GM12878 (cell line): ENCODE measurements at regions not wholly inside any gene's neighbourhood (a gene's known extent, or its start where the extent isn't known, plus 50 kb on each side); places are given as distances from the start of the nearest gene placed in this dataset.

Experiments
- ATAC-seq: fragments of 200-7000 bp; cut with Tn5 transposase; 3 replicates; pipeline ENCODE4 v1.9.1; 2020; ENCODE audit warnings: mild to moderate bottlenecking, moderate library complexity
- BruUV-seq: library from RNA; stranded (reverse); fragments of 400-500 nt; replicated peaks from 2 replicates; lab custom pipeline; 2021; lab: Mats Ljungman, UMichigan
- CTCF ChIA-PET: fragments of 300-600 bp; sonication (Branson Sonifier 250); formaldehyde crosslinking; extraction: SDS; loops from one replicate; lab custom pipeline; 2021; ENCODE audit warnings: inconsistent platforms; lab: Yijun Ruan, JAX
- POLR2A ChIA-PET: fragments of 350-600 bp; formaldehyde crosslinking; extraction: SDS; loops from one replicate; lab custom pipeline; 2021; ENCODE audit warnings: inconsistent platforms; lab: Charles Lee
- RAD21 ChIA-PET: fragments of 300-600 bp; sonication (Branson Sonifier 250); formaldehyde crosslinking; loops from one replicate; lab custom pipeline; 2023; ENCODE audit warnings: antibody characterized with exemption; ENCODE audit not compliant: unreplicated experiment; lab: Charles Lee
- SMC1A ChIA-PET: fragments of 300-600 bp; sonication (Branson Sonifier 250); formaldehyde crosslinking; loops from one replicate; lab custom pipeline; 2023; ENCODE audit not compliant: unreplicated experiment, uncharacterized antibody; lab: Charles Lee
- DNase-seq: peaks from one replicate; pipeline ENCODE4 v3.0.0-alpha.2; 2011; ENCODE audit warnings: low read depth, low spot score
- FAIRE-seq: peaks from 3 replicates; lab custom pipeline; 2011; peaks lifted over from hg19 to GRCh38; lab: Jason Lieb, UNC
- H2AFZ ChIP-seq: 2 replicates; pipeline ENCODE4 v1.6.0; 2011; ENCODE audit warnings: low read depth, low read length, control low read depth; ENCODE audit not compliant: control insufficient read depth
- H3K27ac ChIP-seq: 2 replicates; pipeline ENCODE4 v1.5.1; 2011; ENCODE audit warnings: control low read depth; ENCODE audit not compliant: control insufficient read depth, insufficient read depth
- H3K27me3 ChIP-seq, 2 experiments: replicated peaks in 1 of 2; 2 replicates each; pipeline versions ENCODE4 v1.6.0 to v1.6.1; 2011; ENCODE audit warnings: low read length in 1 of 2; ENCODE audit not compliant: control insufficient read depth in 2 of 2, insufficient read depth in 2 of 2
- H3K36me3 ChIP-seq, 2 experiments: 2 replicates each; pipeline ENCODE4 v1.5.1; 2011; ENCODE audit warnings: low read length in 1 of 2; ENCODE audit not compliant: control insufficient read depth in 2 of 2, insufficient read depth in 2 of 2
- H3K4me1 ChIP-seq: 2 replicates; pipeline ENCODE4 v1.6.1; 2011; ENCODE audit warnings: mild to moderate bottlenecking, low read length, moderate library complexity, mixed read lengths; ENCODE audit not compliant: control insufficient read depth, insufficient read depth
- H3K4me2 ChIP-seq: 2 replicates; pipeline ENCODE4 v1.6.0; 2011; ENCODE audit warnings: control low read depth; ENCODE audit not compliant: control insufficient read depth, insufficient read depth
- H3K4me3 ChIP-seq: fragments of 200-600 bp; sonication (generic); 2 replicates; pipeline ENCODE4 v1.5.1; 2016
- H3K79me2 ChIP-seq: 2 replicates; pipeline ENCODE4 v1.6.0; 2011; ENCODE audit warnings: low read length; ENCODE audit not compliant: control insufficient read depth, insufficient read depth
- H3K9ac ChIP-seq: 2 replicates; pipeline ENCODE4 v1.8.0; 2011; ENCODE audit warnings: low read length, control low read depth, mixed read lengths; ENCODE audit not compliant: control insufficient read depth, insufficient read depth
- H3K9me3 ChIP-seq: replicated peaks from 3 replicates; pipeline ENCODE4 v1.5.1; 2011; ENCODE audit warnings: mild to moderate bottlenecking, low read length; ENCODE audit not compliant: control insufficient read depth, insufficient read depth
- H4K20me1 ChIP-seq: 2 replicates; pipeline ENCODE4 v1.6.0; 2011; ENCODE audit not compliant: control insufficient read depth, insufficient read depth
- ASH2L ChIP-seq: fragments of 300-600, 200-600 bp; sonication (generic); IDR thresholded peaks from 2 replicates; pipeline ENCODE4 v1.6.1; 2017; ENCODE audit warnings: low read depth, mild to moderate bottlenecking, borderline replicate concordance
- BRCA1 ChIP-seq: IDR thresholded peaks from 2 replicates; pipeline ENCODE4 v1.6.1; 2011; ENCODE audit warnings: low read depth, low read length, improper control_type of control experiment
- CBFB ChIP-seq: IDR thresholded peaks from 2 replicates; pipeline ENCODE4 v1.6.1; 2016; ENCODE audit warnings: antibody characterized with exemption, low read depth
- CBX3 ChIP-seq: fragments of 200-600 bp; sonication (generic); IDR thresholded peaks from 2 replicates; pipeline ENCODE4 v1.6.1; 2016; ENCODE audit warnings: low read depth, borderline replicate concordance
- DPF2 ChIP-seq: fragments of 450-650 bp; IDR thresholded peaks from 2 replicates; pipeline ENCODE4 v1.6.1; 2017; ENCODE audit warnings: mild to moderate bottlenecking
- IKZF2 ChIP-seq, 2 experiments: fragments of 450-650 bp; IDR thresholded peaks; 2 replicates each; pipeline ENCODE4 v1.6.1; 2017; ENCODE audit warnings: mild to moderate bottlenecking in 2 of 2, moderate library complexity in 2 of 2
- JUND ChIP-seq: IDR thresholded peaks from 2 replicates; pipeline ENCODE4 v1.6.1; 2012; ENCODE audit warnings: low read depth, mild to moderate bottlenecking, low read length, improper control_type of control experiment, moderate library complexity
- KDM1A ChIP-seq: fragments of 200-600 bp; sonication (generic); IDR thresholded peaks from 2 replicates; pipeline ENCODE4 v1.6.1; 2016; ENCODE audit warnings: borderline replicate concordance
- LARP7 ChIP-seq: fragments of 450-650 bp; IDR thresholded peaks from 2 replicates; pipeline ENCODE4 v1.6.1; 2017; ENCODE audit warnings: mild to moderate bottlenecking
- NR2C1 ChIP-seq: fragments of 450-650 bp; IDR thresholded peaks from 2 replicates; pipeline ENCODE4 v1.6.1; 2017; ENCODE audit warnings: antibody characterized with exemption, mild to moderate bottlenecking, moderate library complexity
- RB1 ChIP-seq: fragments of 450-650 bp; formaldehyde crosslinking; IDR thresholded peaks from 2 replicates; pipeline ENCODE4 v1.6.1; 2017; ENCODE audit warnings: mild to moderate bottlenecking, borderline replicate concordance
- WGBS: methylation state at CpG from one replicate; pipeline ENCODE4 v1.1.6; 2016; ENCODE audit warnings: low lambda C conversion rate; ENCODE audit not compliant: insufficient replicate concordance, insufficient coverage; ENCODE audit errors: missing lambda C conversion rate; 5-methylcytosine and 5-hydroxymethylcytosine counted together
- in situ Hi-C: fragments of 300-500 bp; cut with MboI; formaldehyde crosslinking; loops from 9 replicates; pipeline ENCODE4 v1.14.3; 2018; ENCODE audit warnings: mixed read lengths
- intact Hi-C: fragments of 100-400 bp; cut with micrococcal nuclease; formaldehyde crosslinking; loops from one replicate; pipeline ENCODE4 v1.14.2; 2022; ENCODE audit not compliant: unreplicated experiment
- TF ChIP-seq, protein P1 (sequence below): fragments of 450-650 bp; IDR thresholded peaks from 2 replicates; pipeline ENCODE4 v1.6.1; 2017; ENCODE audit warnings: low read depth, mild to moderate bottlenecking, moderate library complexity
- TF ChIP-seq, protein P2 (sequence below): fragments of 450-650 bp; formaldehyde crosslinking; IDR thresholded peaks from 2 replicates; pipeline ENCODE4 v1.5.0; 2022; ENCODE audit warnings: mild to moderate bottlenecking, missing genetic modification characterization
- TF ChIP-seq, protein P3 (sequence below): IDR thresholded peaks from 2 replicates; pipeline ENCODE4 v1.6.1; 2012; ENCODE audit warnings: low read depth, low read length, improper control_type of control experiment

DNA sequence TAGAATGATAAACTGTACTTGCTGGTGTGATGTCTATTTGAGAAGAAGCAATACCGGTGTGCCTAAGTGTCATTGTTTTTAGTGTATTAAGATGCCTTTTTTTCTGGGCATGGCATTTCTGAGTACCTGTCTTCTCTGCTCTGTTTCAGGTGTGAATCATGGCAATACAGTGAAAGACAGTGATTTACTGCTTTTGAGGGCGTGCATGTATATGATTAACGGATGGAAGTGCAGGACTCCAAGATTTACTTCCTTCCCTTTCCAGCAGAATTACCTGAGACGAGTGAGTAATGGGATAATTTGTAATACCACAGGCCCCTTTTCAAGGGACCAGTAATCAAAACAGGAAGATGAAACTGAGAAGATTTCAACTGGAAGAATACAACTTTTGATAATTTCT lies 315.8 kb downstream of the SOX4 start (continued):
- TF ChIP-seq, protein P1, sequence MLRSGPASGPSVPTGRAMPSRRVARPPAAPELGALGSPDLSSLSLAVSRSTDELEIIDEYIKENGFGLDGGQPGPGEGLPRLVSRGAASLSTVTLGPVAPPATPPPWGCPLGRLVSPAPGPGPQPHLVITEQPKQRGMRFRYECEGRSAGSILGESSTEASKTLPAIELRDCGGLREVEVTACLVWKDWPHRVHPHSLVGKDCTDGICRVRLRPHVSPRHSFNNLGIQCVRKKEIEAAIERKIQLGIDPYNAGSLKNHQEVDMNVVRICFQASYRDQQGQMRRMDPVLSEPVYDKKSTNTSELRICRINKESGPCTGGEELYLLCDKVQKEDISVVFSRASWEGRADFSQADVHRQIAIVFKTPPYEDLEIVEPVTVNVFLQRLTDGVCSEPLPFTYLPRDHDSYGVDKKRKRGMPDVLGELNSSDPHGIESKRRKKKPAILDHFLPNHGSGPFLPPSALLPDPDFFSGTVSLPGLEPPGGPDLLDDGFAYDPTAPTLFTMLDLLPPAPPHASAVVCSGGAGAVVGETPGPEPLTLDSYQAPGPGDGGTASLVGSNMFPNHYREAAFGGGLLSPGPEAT = no peak
- TF ChIP-seq JUND (no peak), DPF2 (no peak), BRCA1 (no peak), ASH2L (no peak), CBX3 (no peak), NR2C1 (no peak), LARP7 (no peak), RB1 (no peak)

DNA sequence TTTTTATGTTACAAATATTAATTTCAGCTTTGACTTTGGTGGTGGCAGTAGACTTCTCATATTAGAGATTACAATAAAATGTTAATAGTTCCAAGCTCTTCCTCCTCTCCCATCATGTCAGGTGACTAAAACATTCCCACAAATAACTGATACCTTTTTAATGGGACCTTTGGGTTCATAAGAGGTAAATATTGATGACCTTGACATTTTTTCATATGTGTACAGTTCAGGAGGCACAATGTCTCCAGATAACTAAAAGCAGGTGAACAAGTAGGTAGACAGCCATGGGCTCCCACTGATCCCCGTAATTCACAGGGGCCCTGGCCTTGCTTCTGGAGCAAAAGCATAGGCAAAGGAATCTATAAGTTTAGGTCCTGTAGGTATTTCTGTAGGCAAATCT lies 317.7 kb downstream of the SOX4 start:
- WGBS = 0% methylated on average over 1 of the region's 1 CpG
- Histone ChIP-seq H3K9ac (no peak overlapping the region), H3K27ac (no peak overlapping the region), H3K36me3 (no peaks in the 10 kb centered on the region), H3K9me3 (no peaks in the 10 kb centered on the region; the same call in 2 of the 3 replicates), H2AFZ (no peak overlapping the region), H4K20me1 (no peaks in the 10 kb centered on the region), H3K79me2 (no peaks in the 10 kb centered on the region)
- ChIA-PET CTCF (interaction anchor here (1.2 to 1.3 kb wide), 2 partner anchors 9 to 14 kb away, joined by 3 to 5 read pairs; no protein-coding TSS in a partner anchor), SMC1A (interaction anchor here (1.4 kb wide), 1 partner anchor 117 kb away, joined by 4 read pairs; no protein-coding TSS in a partner anchor)
- FAIRE-seq (no peak), ATAC-seq (no peak)
- TF ChIP-seq IKZF2 (IDR thresholded peaks at IDR 0.05) = no peak
- TF ChIP-seq CBFB = no peak
- TF ChIP-seq, protein P2, sequence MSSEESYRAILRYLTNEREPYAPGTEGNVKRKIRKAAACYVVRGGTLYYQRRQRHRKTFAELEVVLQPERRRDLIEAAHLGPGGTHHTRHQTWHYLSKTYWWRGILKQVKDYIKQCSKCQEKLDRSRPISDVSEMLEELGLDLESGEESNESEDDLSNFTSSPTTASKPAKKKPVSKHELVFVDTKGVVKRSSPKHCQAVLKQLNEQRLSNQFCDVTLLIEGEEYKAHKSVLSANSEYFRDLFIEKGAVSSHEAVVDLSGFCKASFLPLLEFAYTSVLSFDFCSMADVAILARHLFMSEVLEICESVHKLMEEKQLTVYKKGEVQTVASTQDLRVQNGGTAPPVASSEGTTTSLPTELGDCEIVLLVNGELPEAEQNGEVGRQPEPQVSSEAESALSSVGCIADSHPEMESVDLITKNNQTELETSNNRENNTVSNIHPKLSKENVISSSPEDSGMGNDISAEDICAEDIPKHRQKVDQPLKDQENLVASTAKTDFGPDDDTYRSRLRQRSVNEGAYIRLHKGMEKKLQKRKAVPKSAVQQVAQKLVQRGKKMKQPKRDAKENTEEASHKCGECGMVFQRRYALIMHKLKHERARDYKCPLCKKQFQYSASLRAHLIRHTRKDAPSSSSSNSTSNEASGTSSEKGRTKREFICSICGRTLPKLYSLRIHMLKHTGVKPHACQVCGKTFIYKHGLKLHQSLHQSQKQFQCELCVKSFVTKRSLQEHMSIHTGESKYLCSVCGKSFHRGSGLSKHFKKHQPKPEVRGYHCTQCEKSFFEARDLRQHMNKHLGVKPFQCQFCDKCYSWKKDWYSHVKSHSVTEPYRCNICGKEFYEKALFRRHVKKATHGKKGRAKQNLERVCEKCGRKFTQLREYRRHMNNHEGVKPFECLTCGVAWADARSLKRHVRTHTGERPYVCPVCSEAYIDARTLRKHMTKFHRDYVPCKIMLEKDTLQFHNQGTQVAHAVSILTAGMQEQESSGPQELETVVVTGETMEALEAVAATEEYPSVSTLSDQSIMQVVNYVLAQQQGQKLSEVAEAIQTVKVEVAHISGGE (CRISPR knock-in tag) = no peak
- no peak for TF ChIP-seq KDM1A
- TF ChIP-seq, protein P3, sequence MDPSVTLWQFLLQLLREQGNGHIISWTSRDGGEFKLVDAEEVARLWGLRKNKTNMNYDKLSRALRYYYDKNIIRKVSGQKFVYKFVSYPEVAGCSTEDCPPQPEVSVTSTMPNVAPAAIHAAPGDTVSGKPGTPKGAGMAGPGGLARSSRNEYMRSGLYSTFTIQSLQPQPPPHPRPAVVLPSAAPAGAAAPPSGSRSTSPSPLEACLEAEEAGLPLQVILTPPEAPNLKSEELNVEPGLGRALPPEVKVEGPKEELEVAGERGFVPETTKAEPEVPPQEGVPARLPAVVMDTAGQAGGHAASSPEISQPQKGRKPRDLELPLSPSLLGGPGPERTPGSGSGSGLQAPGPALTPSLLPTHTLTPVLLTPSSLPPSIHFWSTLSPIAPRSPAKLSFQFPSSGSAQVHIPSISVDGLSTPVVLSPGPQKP = no peak
- TF ChIP-seq, all 136 proteins: peak for 0
- DNase-seq = no peak
- ChIA-PET RAD21 (interaction anchor here (1.1 kb wide), 1 partner anchor 92 kb away, joined by 3 read pairs; no protein-coding TSS in a partner anchor), POLR2A (no interaction called here)
- BruUV-seq = no TSS peak
- Histone ChIP-seq H3K27me3 (no peaks in the 10 kb centered on the region), H3K4me1 (no peaks in the 10 kb centered on the region), H3K4me3 (no peak overlapping the region), H3K4me2 (no peak overlapping the region)
- in situ Hi-C loops = no loop called here
- intact Hi-C loops = no loop called here
